ENCODE measurements at regions not wholly inside any gene's neighbourhood (a gene's known extent, or its start where the extent isn't known, plus 50 kb on each side); places are given as distances from the start of the nearest gene placed in this dataset.
"Not testable (repeated sequence)": the region's sequence is repeated elsewhere in the genome, so short reads cannot be mapped to it uniquely, and the experiment has no call there.

GRCh38 chr10:23955456-23956225 is 253.3 kb upstream of the KIAA1217 start:
- DNase-seq (ENCODE audit: low read depth) = no peak

DNA sequence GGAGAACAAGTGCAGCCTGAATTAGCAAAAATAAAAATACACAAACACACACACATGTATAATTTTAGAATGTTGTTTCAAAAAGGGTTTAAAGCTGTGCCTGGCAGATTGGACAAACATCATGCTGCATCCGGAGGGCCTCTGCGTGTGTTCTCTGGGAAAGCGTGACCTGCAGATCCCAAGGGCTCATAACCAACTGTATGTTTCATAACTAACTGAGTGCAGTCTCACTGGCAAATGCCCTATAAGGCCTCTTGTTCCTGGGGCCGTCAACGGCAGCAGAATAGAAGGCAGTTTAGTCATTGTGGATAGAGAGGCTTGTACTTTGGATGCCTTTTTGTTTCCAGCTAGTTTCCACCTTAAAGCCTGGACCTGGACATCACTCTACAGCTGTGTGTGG is 243.8 kb upstream of the KIAA1217 start:
- no peak for DNase-seq (ENCODE audit: low read depth)

- DNase-seq (ENCODE audit: low read depth) = no peak
These were observed 243.1 kb upstream of the KIAA1217 start for GRCh38 chr10:23965880-23966279.

- DNase-seq (ENCODE audit: low read depth) = no peak
These were observed 242.4 kb upstream of the KIAA1217 start for GRCh38 chr10:23966504-23967051.

DNA sequence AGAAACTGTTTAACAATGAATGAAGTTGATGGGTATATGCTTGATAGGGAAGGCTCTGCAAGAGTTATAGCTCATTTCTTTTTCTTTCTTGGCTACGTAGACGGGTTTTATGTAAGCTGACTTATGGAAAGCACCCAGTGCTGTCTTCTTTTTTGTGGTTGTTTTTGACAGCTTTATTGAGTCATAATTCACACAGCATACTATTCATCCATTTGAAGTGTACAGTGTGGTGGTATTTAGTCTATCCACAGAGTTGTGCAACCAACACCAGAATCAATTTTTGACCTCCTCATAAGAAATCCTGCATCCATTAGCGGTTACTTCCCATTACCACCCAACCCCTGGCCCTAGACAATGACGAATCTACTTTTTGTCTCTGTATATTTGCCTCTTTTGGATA is 240.6 kb upstream of the KIAA1217 start:
- no peak for DNase-seq (ENCODE audit: low read depth)

GRCh38 chr10:23974746-23975272 is 234.1 kb upstream of the KIAA1217 start:
- DNase-seq (ENCODE audit: low read depth) = no peak

DNA sequence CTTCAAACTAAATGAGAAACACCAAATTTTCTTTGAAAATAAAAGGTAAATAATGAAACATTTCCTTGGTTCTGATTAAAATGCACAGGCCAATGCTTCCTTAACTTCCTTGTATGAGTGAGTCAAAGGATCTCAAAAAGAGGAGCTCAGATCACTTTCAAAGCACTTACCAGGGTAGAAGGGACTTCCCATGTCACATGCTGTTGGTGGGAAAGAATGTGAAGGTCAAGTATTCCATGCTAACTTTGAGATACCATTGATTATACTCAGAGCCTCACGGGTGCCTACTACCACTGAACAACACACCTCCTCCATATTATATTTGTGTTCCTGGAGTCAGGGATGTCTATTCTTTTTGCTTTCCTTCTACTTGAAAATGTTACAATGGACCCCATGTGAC is 233.5 kb upstream of the KIAA1217 start:
- no peak for DNase-seq (ENCODE audit: low read depth)

GRCh38 chr10:23976275-23976674 is 232.7 kb upstream of the KIAA1217 start:
- no peak for DNase-seq (ENCODE audit: low read depth)

GRCh38 chr10:23978317-23978716 is 230.6 kb upstream of the KIAA1217 start:
- no peak for DNase-seq (ENCODE audit: low read depth)

DNA sequence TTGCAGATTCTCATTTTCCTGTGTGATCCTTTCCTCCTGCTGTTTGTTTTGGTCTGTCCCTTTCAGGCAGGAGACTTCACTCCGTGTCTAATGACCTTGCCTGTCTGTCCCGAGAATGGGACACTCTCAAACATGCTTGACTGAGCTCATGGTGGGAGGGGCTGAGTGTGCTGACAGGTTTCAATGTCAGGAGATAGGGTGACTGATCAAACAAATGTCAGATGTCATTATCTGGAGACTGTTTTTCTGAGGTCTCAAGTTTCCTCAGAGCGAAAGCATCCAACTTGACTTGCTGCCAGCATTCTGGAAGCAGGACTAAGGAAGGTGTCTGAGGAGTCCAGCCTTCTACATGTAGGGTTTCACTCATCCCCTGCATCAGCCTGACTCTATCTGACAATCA is 228.8 kb upstream of the KIAA1217 start:
- no peak for DNase-seq (ENCODE audit: low read depth)

- DNase-seq (ENCODE audit: low read depth) = no peak
These were observed 227.2 kb upstream of the KIAA1217 start for GRCh38 chr10:23981520-23982309.

GRCh38 chr10:23984405-23984804 is 224.5 kb upstream of the KIAA1217 start:
- DNase-seq (ENCODE audit: low read depth) = not testable (repeated sequence)

DNA sequence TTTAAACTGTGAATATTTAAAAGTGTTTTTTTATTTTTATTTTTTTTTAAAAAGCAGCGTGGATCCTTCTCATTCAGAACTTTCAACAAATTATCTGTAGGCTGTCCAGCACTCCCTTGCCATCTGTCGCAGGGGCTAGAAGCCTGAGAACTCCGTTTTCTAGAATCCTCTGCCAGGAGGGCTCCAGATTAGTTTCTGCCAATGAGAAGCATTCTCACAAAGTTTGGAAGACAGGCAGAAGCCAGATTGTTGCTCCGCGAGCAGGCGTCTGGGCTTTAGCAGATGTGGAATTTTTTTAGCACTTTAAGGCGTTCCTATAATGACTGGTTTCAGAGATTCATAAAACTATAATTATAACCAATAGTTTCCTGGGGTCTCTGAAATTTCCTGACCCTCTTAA is 220.9 kb upstream of the KIAA1217 start:
- no peak for DNase-seq (ENCODE audit: low read depth)

GRCh38 chr10:23994459-23995046 is 214.4 kb upstream of the KIAA1217 start:
- peak; percentile 43 for DNase-seq (ENCODE audit: low read depth)

DNA sequence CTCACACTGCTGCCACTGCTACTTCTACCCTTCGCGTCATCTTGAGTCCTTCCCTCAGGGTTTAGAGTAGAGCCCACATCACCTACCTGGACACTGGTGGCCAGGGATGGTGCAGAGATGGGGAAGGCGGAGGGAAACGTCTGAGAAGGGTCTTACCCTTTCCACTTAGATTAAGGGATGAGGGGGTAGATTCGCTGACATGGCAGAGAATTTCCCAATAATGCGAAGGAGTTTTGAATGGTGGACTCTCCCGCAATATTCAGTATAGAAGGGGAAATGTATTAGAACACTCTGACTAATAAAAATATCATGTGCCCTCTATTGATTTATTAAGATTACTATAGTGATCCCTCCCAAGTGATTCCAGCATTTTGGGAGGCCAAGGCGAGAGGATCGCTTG is 209.5 kb upstream of the KIAA1217 start:
- no peak for DNase-seq (ENCODE audit: low read depth)

DNA sequence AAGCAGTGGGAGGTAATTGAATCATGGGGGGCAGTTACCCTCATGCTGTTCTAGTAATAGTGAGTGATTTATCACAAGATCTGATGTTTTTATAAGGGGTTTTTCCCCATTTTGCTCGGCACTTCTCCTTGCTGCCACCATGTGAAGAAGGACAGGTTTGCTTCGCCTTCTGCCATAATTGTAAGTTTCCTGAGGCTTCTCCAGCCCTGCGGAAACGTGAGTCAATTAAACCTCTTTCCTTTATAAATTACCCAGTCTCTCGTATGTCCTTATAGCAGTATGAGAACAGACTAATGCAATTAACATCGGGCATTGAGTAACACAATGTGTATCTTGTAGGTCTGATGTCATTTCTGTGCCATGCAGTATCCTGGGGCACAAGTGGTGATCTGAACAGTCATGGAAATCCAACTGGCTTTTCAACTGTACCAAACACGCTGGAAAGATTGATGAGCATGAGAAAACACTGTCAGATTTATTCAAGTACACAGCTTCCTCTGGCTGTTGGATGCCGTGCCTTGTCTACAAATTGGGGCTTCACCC is 208.6 kb upstream of the KIAA1217 start:
- DNase-seq (ENCODE audit: low read depth) = no peak

- no peak for DNase-seq (ENCODE audit: low read depth)
These were observed 202.2 kb upstream of the KIAA1217 start for GRCh38 chr10:24006741-24007140.

GRCh38 chr10:24007359-24007758 is 201.6 kb upstream of the KIAA1217 start:
- DNase-seq (ENCODE audit: low read depth) = no peak

- DNase-seq (ENCODE audit: low read depth) = no peak
These were observed 200.5 kb upstream of the KIAA1217 start for GRCh38 chr10:24008164-24009091.

- no peak for DNase-seq (ENCODE audit: low read depth)
These were observed 199.8 kb upstream of the KIAA1217 start for GRCh38 chr10:24009115-24009514.

GRCh38 chr10:24009736-24010135 is 199.2 kb upstream of the KIAA1217 start:
- DNase-seq (ENCODE audit: low read depth) = no peak
